HG03159 (cell line): ENCODE measurements at regions not wholly inside any gene's neighbourhood (a gene's known extent, or its start where the extent isn't known, plus 50 kb on each side); places are given as distances from the start of the nearest gene placed in this dataset.

Experiments
- ATAC-seq: cut with Tn5 transposase; IDR thresholded peaks from one replicate; pipeline ENCODE4 v1.9.1; 2021; ENCODE audit warnings: mild to moderate bottlenecking, moderate library complexity; ENCODE audit not compliant: unreplicated experiment

DNA sequence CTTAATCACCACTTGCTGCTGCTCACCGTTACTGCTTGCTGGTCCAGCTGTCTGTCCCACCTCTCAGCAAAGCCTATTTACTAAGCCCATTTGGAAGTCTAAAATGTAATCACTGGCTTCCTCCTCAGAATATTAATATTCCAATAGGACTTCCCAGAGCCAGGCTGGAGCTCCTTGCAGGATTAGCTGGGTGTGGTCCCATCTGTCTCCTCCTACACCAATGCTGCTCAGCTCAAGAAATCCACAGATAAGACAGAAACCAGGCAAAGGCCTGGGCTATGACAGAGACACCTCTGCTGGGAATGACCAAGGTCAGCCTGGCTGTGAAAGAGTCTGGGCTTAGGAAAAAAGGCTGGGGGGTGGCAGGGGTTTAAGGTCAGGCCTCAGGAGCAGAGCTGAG is 317.8 kb downstream of the BUD13 start:
- no peak for ATAC-seq

DNA sequence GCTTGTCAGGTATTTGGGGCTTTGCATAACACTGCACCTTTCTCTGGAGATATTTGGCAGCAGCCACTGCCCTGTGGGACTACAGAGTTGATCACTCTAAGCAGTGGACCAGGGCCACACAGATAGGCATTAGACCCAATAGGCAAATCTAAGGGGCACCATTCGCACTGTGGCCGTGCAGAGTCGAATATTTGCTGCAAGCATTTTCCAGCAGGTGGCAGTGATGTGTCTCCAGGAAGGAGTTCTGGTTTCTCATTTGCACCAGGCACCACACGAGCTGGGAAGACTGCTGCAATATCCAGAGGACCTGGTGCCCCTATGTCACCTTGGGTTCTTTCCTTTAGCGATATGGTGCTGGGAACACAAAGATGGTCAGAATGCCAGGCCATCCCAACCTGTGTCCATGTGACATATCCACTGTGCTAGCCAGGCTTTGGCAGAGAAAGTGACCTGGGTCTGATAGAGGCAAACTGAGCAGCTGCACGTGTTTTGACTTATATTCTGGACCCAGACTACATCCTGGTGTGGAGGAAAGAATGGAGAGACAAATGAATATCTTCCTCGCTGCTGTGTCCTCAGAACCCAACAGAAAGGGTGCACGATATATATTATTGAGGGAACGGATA is 318.7 kb downstream of the BUD13 start:
- ATAC-seq: no peak

DNA sequence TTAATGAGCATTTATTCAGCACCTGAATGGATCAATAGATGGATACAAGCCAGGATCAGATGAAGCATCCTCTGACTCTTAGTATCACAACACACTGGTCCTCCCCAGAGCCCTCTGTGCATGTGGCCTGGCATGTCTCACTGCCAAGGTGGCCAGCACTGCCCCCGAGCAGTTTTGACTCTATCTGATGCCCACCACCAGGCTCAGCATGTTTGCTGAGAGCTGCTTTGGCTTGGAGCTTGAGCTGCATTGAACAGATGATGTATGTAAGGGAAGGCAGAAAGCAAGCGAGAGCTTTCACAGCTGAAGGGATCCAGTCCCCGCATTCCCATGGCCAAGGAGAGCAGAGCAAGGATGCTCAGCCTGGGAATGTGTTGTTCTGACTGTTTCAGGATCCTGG is 320.3 kb downstream of the BUD13 start:
- no peak for ATAC-seq

DNA sequence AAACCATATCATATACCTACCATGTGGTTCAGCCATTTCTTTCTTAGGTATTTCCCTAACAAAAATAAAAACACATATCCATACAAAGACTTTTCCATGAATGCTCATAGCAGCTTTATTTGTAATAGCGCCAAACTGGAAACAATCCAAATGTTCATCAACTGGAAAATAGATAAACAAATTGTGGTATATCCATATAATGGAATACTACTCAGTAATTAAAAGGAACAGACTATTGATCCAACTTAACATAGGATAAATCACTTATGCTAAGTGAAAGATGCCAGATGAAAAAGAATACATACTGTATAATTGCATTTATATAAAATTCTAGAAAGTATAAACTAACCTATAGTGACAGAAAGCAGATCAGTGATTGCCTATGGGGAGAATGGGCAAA is 323.3 kb downstream of the BUD13 start:
- no peak for ATAC-seq

DNA sequence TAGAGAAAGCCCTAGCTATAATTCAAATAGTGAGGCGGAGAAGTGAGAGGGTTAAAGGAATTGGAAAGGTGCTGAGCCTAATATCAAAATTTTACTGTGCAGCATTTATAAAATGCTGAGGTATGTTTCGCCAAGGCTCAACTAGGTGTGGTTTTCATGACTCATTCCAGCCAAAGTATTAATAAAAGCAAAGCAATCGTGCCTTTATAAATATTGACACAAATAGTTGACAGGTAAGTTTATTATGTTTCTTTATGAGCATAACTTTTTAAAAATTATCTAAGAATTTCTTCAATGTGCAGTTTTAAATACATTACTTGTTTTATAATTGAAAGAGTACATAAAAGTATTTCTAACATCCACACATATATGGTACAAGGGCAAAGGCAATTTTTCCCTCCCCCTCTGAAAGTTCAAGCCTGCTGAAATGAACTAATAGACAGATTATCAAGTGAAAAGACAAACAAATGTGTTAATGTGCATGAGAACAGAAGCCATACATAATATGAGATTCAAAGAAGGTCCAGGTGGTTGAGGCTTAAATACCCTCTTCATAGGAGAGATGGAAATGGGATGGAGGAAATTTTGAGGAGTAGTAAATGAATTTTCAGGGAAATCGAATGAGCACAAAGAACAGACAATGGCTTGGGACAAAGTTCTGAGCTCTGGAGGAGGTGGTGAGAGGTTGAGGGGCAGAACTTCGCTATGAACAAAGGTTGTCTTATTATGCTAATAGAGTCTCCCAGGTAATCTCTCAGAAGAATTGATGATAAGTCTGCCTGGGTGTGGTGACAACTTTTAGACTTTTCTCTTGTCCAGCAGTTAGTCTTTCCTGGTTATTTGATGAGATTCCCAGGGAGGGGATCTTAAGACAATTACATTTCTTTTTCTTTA is 326.5 kb downstream of the BUD13 start:
- no peak for ATAC-seq

DNA sequence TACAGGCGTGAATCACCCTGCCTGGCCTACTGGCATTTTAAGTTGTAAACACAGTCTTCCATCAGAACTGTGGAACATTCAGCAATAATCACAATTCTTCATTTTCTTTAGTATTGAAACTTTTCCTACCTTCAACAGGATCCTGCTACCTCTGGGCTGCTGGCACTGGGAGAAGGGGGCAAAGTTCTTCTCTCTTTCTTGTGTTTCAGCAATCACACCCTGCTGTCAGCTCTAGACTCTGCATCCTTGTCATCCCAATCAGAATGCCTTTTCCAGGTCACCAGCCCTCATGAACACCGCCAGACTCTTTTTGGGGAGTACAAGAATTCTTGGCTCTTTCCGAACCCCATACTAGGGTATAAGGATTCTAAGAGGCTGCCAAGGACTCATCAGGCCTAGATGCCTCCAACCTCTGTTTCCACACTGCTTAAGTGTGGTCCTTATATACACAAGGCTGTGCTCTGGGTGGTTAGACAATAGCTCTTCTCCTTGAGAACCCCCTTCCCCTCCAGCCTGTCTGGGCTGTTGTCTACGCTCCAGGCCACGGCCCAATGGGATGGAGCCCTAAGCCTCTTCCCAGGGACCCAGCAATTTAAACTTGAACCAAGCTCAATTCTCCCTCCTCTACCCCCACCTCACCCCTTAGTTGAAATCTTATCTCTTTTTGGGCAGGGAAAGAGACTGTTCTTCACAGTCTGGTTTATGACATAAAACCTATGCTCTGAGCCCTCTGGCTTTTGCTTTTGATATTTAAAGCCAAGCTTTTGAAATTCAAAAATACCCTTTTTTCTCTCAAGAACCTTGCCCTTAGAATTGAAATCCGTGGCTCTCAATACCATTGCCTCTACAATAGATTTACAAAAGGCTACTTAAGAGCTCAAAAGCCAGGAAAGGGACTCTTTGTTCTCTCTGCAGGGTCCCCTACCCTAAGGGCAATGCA is 327.4 kb downstream of the BUD13 start:
- no peak for ATAC-seq

DNA sequence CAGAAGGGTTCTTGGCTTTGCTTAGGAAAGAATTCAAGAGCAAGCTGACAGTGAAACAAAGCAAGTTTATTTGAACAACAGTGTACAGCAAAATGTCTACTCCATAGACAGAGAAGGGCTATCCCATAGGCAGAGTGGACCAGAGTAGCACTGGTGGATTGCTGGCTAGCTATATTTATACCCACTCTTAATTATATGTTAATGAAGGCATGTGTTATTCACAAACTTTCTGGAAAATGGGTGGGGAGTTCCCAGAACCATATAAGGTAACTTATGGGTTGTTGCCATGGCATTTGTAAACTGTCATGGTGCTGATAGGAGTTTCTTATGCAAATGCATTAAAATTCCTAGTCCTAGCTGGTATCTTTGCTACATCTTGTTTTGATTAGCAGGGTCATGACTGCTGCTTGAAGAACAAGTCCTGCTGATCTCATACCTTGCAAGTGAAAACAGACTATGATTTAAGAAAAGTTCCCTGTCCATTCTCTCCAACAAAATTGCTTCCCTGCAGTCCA is 330.5 kb downstream of the BUD13 start:
- ATAC-seq: no peak

DNA sequence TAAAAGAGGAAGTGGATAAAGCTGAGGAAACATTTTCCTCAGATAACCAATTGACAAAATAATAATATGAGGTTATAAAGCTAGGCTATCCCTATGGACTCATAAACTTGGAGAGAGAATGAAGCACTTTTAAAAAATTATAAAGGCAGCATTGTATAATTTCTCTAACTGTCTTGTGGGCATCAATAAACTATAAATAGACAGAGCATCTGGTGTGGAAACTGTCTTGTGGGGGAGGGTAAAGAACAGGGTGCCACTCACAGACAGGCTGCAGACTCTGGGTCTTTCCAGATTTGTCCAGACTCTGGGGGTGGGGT is 333.5 kb downstream of the BUD13 start:
- no peak for ATAC-seq

DNA sequence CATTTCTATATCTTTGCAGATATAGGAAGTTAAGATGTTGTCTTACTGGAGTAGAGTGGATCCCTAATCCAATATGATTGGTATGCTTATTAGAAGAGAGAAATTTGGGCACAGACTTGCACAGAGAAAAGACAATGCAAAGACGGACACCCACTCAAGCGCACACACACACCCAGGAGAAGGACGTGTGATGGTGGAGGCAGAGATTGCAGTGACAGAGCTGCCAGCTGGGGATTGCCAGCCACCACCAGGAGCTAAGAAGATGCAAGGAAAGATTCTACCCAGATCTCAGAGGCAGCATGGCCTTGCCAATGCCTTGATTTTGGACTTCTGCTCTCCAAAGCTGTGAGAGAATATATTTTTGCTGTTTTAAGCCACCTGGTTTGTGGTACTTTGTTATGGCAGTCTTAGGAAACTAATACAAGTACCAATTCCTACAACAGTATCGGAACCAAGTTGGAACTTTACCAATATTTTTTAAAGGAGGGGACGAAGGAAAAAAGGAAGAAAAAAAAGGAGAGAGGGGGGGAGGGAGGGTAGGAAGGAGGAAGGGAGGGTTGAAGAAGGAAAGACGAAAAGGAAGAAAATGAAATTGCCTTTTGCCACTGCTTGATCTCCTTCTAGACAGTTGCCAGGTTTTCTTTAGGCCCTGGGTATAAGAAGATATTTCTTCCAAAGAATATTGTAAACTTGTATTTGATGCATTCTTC is 334.0 kb downstream of the BUD13 start:
- ATAC-seq: no peak

DNA sequence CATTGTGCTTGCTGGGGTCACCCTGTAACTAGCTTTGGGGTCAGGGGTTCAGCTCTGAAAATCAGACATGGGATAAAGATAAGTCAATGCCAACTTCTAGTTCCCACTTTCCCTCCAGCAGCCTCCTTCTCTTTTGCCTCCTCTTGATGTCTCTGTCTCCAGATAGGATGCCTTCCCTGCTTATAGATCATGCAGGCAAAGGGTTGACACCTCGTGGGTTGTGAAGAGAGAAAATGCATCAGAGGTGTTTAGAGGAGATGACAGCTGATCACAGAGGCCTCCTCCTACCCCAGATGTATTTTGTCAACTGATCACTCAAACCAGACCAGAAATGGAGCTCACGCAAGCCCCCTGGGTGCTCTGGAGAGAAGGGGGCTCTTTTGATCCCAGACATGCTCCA is 337.8 kb downstream of the BUD13 start:
- ATAC-seq: no peak

DNA sequence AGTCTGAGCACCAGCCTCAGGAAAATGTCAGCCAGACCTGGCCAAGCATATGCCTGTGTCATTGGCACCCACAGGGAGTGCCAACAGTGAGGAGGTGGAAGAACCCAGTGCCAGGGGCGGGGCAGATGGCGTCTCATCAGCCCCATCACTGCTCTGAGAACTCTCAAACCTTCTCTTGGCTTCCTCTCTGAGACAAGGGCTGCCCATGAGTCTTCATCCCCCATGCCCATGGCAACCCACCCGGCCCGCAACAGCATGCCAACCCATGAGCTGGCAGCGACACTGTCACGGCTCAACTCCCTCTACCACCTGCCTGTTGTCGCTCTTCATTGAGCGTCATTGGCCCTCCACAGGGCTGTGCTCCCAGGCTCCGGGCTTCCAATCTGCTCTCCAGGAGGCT is 340.5 kb downstream of the BUD13 start:
- no peak for ATAC-seq

DNA sequence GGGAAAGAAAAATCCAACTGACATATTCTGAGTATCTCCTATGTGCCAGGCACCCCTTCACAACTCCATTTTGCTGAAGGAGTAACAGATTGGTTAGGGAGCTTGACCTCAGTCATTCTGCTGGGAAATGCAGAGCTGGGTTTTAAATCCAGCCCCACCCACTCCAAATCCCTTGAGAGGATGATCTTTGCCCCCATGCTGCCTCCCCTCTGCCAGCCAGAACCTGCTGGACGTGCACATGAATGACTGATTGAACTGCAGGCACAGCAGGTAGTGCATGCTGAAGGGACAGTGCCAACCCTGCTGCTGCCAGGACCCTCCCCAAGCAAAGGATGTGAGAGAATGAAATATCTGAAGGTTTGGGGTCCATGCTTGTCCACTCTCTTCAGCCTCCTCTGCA is 340.9 kb downstream of the BUD13 start:
- no peak for ATAC-seq

DNA sequence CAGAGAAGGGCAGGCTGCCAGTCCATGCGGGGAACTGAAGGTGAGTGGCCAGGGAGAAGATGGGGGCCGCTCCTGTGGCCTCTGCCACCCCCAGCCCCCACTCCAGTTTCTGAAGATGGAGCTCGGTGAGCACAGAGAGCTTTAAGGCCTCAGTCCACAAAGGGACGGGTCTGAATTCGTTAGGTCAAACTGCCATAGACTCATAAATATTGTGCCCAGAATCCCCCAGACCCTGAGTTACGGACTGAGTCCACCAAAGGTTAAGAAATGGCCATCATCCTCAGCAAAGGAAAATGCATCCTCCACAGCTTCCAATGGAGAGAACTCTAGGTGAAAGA is 344.2 kb downstream of the BUD13 start:
- no peak for ATAC-seq

DNA sequence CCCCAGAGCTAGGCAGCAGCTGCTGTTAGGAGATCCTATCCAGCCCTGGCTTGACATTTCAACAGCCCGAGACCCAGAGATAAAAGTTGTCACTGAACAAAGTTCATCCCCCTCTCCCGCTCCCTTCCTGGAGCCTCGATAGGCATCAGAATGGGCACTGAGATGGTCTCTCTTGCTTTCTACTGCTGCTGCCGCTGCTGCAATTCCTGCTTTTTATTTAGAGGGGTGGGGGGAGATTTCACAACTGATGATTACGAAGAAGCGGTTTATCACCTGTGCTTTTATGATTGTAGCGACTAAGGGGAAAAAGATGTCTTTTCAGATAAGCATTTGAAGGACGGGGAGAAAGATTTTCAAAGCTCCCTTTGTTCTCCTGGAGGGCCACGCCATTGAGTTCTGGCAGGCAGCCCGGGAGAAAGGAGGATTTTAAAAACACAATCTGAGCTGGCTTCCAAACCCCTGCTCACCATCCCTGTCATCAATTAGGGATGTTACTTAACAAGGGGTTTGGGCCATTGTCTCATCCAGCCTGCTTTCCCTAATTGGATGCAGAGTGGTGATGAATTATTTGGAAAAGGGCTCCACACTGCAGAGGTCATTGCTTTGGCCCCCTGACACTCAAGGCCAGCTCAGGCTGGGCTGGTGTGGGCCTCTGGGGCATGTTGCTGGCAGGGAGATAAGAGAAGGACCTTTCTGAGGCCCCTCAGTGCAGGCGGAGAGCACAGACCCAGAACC is 344.7 kb downstream of the BUD13 start:
- no peak for ATAC-seq

DNA sequence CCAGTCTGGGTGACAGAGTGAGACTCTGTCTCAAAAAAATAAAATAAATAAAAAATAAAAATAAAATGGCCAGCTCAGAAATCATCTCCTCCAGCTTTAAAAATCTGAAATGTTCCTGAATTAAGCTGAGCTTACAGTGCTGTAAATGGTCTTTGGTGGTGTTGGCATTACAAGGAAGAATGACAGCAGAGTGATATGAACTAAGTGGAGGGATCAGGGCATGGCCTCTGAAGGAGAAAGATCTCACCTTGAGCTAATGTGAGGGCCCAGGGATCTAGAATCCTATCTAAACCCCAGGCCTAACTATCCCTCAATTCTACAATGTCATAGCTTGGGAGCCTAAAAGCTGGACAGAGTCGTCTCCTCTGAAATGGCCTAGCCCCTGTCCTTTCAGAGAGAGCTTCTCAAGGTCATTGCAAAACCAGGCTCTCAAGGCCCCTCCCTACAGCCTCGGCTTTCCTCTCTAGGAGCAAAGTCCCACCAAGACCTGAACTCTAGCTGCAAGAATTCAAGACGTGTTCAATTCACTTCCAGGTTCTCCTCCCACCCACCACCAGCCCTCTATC is 345.4 kb downstream of the BUD13 start:
- ATAC-seq: no peak

DNA sequence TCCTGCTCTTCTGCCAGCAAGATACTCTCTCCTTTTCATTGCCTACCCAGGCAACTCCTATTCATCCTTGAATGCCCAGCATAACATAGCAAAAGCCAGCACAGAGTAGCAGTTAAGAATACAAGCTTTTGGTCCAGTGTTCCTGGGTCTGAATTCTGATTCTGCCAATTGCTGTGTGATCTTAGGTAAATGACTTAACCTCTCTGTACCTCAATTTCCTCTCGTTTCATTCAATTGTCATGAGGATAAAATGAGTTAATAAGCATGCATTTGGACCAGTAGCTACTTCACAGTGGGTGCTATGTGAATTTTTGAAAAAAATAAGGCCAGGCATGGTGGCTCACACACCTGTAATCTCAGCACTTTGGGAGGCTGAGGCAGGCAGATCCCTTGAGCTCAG is 346.0 kb downstream of the BUD13 start:
- no peak for ATAC-seq

DNA sequence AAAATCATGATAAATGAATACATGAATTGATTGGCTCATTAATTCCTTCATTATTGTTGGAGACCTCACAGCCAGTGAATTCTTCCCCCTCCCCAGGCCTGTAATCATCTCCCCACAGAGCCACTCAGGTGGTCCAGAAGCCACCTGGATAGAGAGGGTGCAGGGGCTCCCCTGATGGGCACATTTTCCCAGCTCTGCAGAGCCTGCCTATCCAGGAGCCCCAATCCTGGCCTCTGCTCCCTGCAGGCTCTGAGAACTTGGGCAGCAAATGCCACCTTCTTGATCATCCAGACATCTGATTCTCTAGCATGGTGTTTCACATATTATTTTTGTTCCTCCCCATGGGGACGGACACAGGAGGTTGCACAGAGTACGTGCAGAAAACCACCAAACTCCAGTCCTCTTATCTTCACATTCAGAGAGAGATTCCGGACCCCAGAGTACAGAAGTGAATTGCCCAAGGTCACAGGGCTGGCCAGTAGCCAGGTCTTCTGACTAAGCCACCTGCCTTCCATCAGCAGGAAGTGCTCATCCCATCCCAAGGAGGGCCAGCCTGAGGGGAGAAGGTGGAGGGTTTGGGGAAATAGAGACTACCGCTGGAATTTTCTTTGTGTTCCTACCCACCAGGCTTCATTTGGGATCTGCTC is 348.0 kb downstream of the BUD13 start:
- ATAC-seq: no peak

DNA sequence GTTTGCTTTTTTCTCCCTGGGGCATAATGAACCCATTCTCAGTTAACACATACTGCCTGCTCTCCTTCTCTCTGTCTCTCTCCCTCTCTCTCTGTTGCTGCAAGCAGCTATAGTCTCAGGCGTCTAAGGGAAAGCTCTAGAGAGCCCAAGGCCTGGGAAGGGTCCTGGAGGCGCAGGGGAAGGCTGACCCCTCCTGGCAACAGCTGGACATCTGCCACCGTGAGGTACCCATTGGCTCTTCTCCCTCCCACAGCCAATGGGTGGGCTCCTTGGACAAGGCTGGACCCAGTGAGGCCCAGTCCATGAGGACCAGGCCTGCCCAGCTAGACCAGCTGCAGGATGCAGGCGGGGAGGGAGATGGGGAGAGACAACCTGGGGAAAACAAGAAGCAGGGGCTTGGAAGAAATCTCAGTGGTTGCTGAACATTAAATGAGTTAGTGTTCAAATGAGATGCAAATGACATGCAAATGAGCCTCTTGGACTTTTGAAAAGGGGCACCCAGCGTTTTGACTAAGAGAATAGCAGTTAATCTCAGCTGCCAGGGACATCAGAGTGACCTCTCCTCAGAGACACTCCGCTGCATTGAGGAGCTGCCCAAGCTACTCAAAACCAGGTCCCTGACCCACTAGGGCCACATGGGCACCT is 349.7 kb downstream of the BUD13 start:
- no peak for ATAC-seq

DNA sequence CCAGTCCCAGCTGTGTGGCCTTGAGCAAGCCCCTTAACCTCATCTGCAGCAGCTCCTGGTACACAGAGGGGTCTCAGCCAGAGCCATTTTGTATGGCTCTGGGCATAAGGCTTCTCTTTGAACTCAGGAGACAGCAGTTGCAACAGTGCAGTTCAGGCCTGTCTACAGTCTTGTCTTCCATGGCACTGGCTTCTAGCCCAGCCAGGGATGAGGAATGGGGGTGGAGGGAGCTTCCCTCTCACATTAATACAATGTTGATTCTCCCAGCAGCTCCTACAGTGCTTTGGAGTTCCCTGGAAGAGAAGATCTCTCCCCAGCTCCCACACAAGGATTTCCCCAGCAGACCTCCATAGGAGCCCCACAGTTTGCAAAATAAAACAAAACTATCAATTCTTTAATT is 350.2 kb downstream of the BUD13 start:
- ATAC-seq: no peak
